ENCODE measurements at regions not wholly inside any gene's neighbourhood (a gene's known extent, or its start where the extent isn't known, plus 50 kb on each side); places are given as distances from the start of the nearest gene placed in this dataset.

DNA sequence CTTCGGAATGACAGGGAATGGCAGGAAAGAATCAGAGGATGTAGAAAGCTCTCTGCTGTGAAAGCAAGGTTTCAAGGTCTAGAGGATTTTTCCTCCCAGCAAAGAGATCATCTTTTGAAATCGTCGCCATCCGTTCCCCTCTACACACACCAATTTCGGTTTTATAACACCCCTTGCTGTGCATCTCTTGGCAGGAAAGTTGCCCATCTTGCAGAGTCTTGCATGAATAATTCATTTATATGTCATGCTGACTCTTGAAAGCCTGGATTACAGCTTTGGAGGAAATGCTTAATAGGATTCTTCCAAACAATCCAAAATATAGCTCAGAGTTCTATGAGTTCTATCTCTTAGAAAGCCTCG is 262.7 kb downstream of the CHL1 start:
- DNase-seq (ENCODE audit: insufficient read length, low spot score) = no peak
- no peak for FAIRE-seq

DNA sequence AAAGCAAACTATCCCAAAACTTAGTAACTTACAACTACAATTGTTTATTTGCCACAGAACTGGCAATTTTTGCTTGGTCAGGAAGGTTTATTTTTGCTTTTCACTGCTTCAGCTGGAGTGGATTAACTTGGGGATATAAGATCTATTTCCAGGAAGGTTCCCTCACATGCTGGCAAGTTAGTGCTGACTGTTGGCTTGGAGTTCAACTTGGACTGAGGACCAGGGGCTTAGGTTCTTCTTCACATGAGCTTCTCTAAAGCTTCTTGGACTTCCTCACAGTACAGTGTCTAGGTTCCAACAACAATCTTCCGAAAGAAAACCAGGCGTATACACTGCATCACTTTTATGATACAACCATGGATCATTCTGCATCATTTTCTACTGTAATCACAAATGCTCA is 264.4 kb downstream of the CHL1 start:
- FAIRE-seq = no peak
- no peak for DNase-seq (ENCODE audit: insufficient read length, low spot score)

DNA sequence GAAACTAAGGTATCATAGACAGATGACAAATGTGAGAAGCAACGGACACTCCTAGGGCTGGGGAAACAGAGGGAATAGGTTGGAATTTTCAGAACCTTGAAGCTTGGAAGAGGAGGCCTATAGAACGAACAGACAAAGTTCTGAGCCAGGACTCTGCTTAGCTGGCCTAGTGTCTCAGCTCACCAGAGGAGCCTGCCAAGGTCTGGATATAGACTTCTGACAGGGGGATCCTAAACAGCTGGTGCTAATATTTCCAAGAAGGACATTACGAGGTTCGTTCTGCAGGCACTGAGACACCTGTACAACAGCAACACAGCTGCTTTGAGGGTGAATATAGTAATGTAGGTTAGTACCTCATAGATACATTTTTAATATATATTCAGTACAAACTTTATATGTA is 266.3 kb downstream of the CHL1 start:
- DNase-seq (ENCODE audit: insufficient read length, low spot score) (no peak), FAIRE-seq (no peak)

DNA sequence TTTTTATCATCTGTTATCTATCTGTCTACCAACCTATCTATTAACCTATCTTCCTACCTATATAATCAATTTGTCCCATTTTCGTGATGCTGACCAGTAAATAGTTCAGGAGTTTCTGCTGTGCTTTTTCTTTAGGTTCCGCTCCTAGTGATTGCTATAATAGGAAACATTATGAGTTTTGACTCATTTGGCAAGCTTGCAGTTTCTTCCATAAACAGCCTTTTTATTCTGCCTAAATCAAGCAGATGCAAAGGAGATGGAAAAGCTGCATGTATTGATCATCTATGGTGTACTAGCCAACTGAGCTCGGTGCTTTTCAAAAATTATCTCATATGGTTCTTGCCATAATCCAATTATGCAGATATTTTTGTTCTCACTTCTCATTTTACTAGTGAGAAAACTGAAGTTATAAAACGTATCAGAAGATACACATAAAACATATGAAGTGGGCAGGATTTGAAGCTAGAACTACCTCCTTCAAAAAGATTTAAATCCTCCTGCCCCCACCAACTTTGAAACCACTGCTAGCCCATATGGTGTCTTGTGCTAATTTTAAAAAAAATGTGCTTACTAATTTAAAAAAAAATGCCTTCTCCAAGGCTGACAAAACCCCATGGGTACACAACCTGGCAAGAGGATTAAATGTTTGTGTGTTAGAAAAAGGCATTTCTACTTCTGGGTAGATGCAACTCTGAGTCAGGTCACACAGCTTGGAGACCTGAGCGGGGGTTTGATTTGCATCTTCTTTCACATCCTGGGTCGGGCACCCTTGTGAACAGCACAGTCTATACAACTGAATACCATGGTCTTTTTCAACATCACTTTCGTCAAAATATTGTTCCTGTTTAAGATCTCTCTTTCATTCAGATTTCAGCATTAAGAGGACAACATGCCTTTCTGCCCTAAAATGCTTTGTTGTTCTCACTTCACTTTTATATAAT is 267.0 kb downstream of the CHL1 start:
- no peak for DNase-seq (ENCODE audit: insufficient read length, low spot score)
- FAIRE-seq = no peak

DNA sequence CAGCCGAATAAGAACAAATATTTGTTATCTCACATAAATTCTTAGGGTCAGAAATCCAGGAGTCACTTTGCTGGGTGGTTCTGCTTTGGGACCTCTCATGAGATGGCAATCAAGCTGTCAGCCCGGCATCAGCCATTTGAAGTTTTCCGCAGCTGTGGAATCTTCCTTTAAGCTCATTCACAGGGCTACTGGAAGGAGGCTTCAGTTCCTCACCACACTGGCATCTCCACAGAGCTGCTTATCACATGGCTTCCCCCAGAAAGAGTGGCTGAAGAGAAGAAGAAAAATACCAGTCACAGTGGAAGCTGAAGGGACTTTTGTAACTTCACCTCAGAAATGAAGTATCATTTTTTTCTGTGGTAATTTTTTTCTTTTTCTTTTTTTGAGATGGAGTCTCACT is 267.7 kb downstream of the CHL1 start:
- FAIRE-seq (no peak), DNase-seq (ENCODE audit: insufficient read length, low spot score) (no peak)

DNA sequence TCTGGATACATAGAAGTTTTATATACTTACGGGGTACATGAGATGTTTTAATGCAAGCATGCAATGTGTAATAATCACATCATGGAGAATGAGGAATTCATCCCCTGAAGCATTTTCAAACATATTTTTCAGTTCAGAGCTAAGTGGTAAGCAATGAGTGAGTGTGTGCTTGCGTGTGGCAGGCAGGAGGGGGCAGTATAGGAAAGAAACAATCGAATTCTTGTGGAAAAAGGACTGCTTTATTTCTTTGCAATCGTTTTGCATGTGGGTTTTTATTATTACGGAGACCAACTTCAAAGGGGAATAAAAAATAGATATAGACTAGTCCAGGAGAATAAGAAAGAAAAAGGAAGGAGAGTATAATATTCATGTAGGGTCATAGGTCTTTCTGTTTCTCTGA is 271.6 kb downstream of the CHL1 start:
- DNase-seq (ENCODE audit: insufficient read length, low spot score) (no peak), FAIRE-seq (no peak)

DNA sequence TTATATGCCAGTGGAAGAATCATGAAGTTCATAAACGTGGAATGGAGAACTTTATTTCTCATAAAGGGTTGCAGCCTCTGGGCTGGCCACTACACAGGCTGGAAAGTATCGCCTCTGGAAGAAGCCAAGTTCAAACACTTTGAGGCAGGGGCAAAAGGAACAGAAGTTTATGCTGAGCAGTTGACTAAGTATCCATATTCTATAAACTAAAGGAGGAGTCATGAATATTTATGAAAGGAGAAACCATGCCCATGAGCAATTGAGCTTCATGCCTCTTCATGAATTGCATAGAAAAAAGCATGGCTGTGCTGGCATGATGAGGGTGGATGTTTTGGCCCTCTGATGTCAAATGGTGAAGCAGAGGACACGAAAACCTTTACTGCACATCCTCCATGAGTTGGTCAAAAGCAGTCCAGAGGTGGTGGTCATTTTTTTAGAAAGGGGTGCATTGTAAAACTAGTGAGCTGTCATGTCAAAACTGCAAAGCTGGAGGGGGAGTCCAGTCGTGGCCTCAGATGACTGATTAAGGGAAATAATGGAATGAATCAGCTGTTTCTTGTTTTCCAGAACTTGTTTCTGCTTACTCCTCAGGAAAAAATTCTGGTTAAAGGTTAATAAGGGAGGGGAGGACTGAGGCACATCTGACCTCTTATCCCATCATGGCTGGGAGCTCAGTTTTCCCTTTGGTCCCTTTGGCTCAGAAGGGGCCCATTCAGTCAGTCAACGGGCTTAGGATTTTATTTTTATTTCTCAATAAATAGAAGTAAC is 276.7 kb downstream of the CHL1 start:
- no peak for FAIRE-seq
- no peak for DNase-seq (ENCODE audit: insufficient read length, low spot score)

DNA sequence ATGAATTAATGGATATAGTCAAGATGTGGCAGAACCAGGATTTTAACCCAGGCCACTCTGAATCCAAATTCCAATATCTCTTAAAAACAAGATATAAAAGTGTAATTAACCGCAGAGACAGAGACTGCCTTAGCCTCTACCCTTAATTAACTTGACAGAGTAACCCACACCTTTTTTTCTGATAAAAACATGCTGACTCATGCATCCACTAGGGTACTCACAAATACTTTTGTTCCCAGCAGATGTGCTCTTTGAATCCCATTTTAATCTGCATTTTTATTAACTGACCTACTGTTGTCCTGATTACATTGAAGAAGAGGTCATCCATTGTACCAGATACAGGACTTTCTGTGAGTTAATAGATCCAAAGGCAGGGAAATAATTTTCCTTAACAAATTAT is 278.3 kb downstream of the CHL1 start:
- DNase-seq (ENCODE audit: insufficient read length, low spot score) (no peak), FAIRE-seq (no peak)

DNA sequence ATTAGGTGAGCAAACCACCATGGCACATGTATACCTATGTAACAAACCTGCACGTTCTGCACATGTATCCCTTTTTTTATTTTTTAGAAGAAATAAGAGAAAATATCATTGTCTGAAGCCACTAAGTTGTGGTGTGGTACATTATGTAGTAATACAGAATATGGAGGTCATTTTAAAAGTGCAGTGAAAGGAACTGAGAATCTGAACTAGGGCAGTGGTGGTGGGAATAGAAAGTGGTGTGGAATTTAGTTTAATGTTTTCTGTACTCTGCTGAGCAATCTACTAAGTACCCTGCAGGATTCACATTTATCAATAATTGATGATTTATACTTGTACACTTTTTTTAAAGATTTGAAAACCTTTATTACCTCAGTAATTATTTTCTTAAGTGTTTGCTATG is 283.5 kb downstream of the CHL1 start:
- DNase-seq (ENCODE audit: insufficient read length, low spot score) (no peak), FAIRE-seq (no peak)

DNA sequence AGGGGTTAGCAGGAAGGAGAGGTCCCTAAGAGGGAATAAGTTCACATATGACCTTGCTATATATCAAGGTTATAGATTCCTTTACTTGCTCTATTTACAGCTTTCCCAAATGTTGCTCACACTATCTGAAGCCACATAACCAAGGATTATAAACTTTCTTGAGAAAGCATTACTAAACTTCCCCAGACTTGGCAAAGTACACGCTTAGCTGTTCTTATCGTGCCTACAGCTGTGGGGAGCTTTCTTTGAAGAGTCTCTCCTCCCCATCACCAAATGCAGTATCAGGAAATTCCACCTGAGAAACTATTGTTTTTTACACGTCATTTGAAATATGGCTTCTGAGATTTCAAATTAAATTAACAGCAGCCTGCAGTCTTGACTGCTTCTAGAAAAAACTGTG is 284.5 kb downstream of the CHL1 start:
- no peak for FAIRE-seq
- DNase-seq (ENCODE audit: insufficient read length, low spot score) = no peak

DNA sequence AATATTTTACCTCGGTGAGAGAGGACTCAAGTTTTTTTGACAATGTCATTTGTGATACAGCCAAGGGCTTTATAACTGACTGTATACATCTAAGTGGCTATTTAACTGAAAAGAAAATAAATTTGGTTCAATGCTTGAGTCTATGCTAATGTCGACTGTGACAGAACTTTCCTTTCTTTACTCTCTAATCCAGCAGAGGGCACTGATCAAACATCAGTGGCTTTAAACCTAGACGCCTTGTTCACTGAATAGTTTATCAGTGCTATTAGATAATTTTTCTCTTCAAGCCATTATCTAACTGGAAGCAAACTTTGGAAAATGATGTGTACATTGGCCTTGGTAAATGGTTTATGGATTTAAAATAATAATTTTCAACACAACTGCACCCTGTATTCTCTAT is 285.1 kb downstream of the CHL1 start:
- no peak for FAIRE-seq

DNA sequence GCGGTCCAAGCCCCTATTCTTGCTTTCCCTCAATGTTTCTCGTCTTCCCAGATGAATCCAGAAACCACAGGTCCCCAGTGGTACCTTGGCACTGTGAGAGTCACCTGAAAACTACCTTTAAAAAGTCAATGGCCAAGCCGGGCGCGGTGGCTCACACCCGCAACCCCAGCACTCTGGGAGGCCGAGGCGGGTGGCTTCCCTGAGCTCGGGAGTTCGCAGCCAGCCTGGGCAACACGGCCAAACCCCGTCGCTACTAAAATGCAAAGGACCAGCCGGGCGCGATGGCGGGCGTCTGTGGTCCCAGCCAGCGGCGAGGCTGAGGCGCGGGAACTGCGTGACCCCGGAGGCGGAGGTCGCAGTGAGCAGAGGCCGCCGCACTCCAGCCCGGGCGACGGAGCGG is 285.9 kb downstream of the CHL1 start:
- no peak for FAIRE-seq

More for the DNA sequence above, 285.1 kb downstream of the CHL1 start:
- DNase-seq (ENCODE audit: insufficient read length, low spot score) = no peak

DNA sequence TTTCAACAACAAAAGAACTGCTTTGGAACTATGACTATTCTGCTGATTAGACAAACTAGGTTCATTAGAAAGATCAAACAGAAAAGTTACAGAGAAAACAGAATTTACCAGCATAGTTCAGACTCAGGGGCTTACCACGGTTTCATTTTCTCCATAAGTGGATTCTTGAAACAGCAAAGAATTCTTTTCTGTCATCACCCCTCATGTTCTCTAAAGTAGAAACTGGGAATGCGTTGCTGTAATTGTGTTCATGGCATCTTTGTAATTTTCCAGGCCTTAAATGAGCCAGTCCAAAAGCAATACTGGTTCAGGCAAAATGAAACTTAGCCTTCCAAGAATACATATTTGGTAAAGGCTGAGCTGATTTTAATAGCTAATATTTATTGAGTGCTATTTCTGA is 287.8 kb downstream of the CHL1 start:
- FAIRE-seq (no peak), DNase-seq (ENCODE audit: insufficient read length, low spot score) (no peak)

More for the DNA sequence above, 285.9 kb downstream of the CHL1 start:
- no peak for DNase-seq (ENCODE audit: insufficient read length, low spot score)

DNA sequence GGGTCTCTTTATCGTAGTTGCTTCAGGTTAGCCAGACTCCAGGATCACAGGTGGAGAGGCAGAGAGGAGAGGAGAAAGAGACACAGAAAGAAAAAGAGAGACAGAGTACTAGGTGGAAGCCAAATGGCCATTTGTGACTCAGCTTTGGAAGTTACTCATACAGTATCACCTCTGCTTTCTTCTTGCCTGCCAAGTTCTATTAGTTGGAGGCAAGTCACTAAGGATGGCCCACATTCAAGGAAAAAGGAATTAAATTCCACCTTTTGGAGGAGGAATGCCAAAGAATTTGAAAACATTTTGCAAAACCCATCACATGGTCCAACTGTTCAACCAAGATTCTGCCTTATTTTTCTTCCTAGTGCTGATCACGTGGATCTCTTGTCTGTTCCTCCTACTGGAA is 291.1 kb downstream of the CHL1 start:
- no peak for FAIRE-seq
- no peak for DNase-seq (ENCODE audit: insufficient read length, low spot score)

DNA sequence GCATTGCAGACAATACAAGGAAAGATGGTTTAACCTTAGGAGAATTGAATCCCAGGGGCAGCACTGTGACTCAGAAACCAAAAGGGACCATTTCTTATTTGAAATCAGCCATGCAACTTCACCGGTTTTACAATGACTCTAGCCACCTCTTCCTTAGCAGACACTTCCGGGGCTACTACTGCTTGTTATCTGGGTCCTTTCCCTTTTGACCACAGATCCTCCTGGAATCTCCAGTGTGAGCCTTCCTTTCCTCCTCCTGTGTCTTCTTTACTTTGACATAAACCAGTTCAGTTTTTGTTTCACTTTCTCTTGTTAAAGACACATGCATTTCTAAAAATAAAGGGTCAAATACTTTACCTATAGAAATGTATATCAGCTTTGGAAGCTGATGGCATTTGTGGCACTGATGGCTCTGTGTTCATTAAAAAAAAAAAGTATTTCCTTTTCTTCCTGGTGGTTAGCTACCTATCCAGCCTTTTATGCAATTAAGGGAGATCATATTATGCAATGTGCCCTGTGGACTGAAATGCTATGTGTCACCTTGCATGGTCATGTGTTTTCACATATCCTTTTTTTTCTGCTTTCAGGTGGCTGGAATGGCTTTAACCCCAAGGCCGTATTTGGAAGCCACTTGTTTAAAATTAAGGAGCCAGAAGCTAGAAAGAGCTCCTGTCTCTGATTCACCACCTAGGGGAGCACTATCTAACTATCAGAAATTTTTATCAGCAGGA is 296.2 kb downstream of the CHL1 start:
- FAIRE-seq = no peak

DNA sequence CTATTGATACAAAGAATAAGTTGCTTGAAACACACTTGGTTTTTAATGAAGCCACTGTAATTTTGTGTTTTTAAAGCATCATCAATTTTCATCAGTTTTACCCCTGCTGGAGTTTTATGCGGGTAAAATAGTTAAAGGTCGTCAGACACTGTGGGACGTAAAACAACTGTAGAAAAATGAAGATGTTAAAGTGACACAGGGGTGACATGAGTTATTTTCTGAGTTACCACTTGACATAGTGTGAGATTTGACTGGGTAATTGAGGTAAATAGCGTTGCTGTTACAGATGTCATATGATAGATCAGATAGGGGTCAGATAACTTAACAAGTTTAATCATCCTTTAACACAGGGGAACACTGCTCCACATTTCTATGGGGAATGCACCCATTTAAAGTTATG is 297.6 kb downstream of the CHL1 start:
- DNase-seq (ENCODE audit: insufficient read length, low spot score) (no peak), FAIRE-seq (no peak)

More for the DNA sequence above, 296.2 kb downstream of the CHL1 start:
- DNase-seq (ENCODE audit: insufficient read length, low spot score) = no peak

DNA sequence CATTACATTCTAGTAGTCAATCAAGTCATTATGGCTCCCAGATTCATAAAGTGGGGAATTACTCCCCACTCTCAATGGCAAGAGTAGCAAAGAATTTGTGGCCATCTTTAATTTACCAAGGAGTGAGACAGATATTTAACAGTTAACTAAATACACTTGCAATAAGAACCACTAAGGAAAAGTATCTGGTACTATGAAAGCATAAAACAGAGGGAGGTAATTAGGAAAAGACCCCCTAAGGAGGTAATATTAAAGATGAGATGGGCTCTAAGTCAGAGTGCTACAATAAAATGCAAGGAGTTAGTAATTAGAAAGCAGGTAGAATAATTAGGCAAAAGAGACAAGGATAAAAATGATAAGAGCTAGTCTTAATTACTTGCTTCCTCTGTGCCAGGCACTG is 301.9 kb downstream of the CHL1 start:
- FAIRE-seq (no peak), DNase-seq (ENCODE audit: insufficient read length, low spot score) (no peak)

DNA sequence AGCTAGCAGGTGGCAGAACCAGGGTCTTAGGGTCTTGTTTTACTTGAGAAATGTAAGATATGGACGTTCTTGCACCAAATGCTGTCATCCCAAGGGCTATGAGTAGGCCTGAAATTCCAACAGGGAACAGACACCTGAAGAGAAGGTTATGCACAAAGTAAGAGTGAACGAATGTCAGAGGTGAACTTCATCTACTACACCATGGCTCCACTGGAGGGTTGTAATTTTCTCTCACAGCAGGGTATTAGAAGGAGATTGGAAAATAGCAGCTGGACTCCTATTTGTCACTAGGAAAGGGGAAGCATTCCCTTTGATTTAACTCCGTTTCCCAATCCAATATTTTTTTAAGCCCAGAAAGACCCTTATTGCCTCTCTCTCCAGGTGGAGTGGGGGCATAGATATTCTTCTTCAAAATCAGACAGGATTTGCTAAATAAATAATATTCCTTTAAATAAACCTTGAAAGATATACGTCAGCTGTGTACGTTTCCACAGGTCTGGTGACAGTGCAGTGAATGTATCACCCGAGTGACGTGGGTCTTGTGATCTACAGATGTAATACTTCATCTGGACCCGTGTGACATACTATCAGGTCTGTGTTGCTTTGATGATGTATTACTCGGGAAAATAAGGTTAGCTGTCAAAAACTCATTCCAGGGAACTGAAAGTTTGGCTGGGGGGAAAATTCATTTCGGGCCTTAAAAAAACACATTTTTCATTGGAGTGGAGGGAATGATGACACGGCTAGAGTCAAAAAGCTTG is 302.6 kb downstream of the CHL1 start:
- FAIRE-seq (no peak), DNase-seq (ENCODE audit: insufficient read length, low spot score) (no peak)

DNA sequence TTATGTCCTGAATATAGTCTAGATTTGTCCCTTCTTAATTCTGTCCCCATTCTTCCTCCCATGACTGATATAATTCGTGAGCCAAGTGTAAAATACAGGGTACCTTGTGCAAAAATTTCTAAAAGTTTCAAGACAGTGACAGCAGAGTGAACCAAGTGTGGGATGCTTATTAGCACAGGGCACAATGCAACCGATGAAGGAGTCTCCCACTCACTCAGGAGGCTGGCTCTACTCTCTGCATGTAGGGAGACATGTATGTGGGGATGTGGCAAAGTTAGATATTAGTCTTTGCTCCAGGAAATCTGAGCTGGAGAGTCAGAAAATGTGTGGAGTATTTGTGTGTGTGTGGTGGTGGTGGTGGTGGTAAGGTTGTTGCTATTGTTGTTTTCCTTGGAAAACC is 305.9 kb downstream of the CHL1 start:
- FAIRE-seq (no peak), DNase-seq (ENCODE audit: insufficient read length, low spot score) (no peak)

DNA sequence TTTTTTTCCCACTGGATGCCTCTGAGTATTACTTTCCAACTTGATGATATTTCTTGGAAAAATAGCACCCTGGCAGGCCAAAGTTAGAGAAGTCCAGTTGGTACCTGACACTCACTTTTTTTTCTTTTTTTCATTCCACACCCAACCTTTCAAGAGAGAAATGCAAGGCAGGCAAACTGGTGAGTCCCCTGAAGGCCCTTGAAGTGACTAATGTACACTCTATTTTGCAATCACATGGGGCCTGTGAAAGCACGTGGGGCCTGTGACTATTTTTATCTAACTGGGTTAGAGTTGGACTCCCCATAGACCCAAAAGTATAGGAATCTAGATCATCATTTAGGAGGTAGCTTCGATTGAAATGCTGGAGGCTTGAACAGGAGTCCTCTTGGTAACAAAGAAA is 316.7 kb downstream of the CHL1 start:
- no peak for FAIRE-seq
- no peak for DNase-seq (ENCODE audit: insufficient read length, low spot score)

DNA sequence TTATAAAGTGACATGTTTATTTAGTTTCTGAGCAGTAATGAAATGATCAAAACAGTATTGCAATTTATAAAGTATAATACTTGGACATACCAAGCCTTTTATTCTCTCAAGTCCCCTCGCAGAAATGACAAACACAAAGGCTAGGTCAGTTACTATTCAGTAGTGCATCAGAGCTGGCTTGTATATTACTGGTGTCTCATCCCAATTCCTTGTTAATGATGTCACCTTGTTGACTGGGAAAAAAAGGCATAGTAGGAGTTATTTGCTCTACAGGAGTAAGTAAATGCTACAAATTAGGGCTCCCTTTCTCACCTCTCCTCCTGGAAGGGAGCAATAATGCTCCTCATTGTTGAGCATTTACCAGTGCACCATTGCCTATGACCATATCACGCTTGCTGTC is 317.6 kb downstream of the CHL1 start:
- DNase-seq (ENCODE audit: insufficient read length, low spot score) (no peak), FAIRE-seq (no peak)
